Activated T-helper 2 cell treated with anti-CD3 and anti-CD28 coated beads, Interferon-gamma antibody, Interleukin-2, Interleukin-4, amounts not matched to agents 10 μg/mL and 5 μg/mL and 100 μg/mL, durations not matched to agents 14 hours and 24 hours and 36 hours (primary cell): ENCODE measurements at regions not wholly inside any gene's neighbourhood (a gene's known extent, or its start where the extent isn't known, plus 50 kb on each side); places are given as distances from the start of the nearest gene placed in this dataset.

Experiments
- DNase-seq: peaks from one replicate; pipeline ENCODE4 v3.0.0; 2021; ENCODE audit warnings: low spot score
- H3K27ac Mint-ChIP-seq: one replicate; pipeline ENCODE4 v1.8.0; 2021; ENCODE audit warnings: mixed read lengths
- H3K27me3 Mint-ChIP-seq: one replicate; pipeline ENCODE4 v1.8.0; 2021; ENCODE audit warnings: low read depth, mixed read lengths
- H3K36me3 Mint-ChIP-seq: one replicate; pipeline ENCODE4 v1.8.0; 2021; ENCODE audit warnings: low read depth, mixed read lengths
- H3K4me1 Mint-ChIP-seq: one replicate; pipeline ENCODE4 v1.8.0; 2021; ENCODE audit warnings: low read depth, mixed read lengths
- H3K4me3 Mint-ChIP-seq: one replicate; pipeline ENCODE4 v1.8.0; 2021; ENCODE audit warnings: low read depth, mild to moderate bottlenecking, moderate library complexity, mixed read lengths
- H3K9me3 Mint-ChIP-seq: one replicate; pipeline ENCODE4 v1.8.0; 2021; ENCODE audit warnings: mixed read lengths
- intact Hi-C: fragments of 100-400 bp; cut with micrococcal nuclease; formaldehyde crosslinking; loops from one replicate; pipeline ENCODE4 v1.15.1; 2023

- H3K27ac Mint-ChIP-seq: no peak overlapping the region
- H3K9me3 Mint-ChIP-seq: peaks cover 47% of the 10 kb centered on the region
- no peak overlapping the region for H3K4me3 Mint-ChIP-seq
- DNase-seq: no peak
- no peaks in the 10 kb centered on the region for H3K4me1 Mint-ChIP-seq
- H3K27me3 Mint-ChIP-seq: peaks cover 22% of the 10 kb centered on the region
- peaks cover 2% of the 10 kb centered on the region for H3K36me3 Mint-ChIP-seq
- intact Hi-C loops: no loop called here
These were observed 50.4 kb upstream of the RNF32 start for GRCh38 chr7:156590212-156590611.

GRCh38 chr7:156589808-156590207 lies 50.8 kb upstream of the RNF32 start:
- Mint-ChIP-seq H3K27me3 (peaks cover 26% of the 10 kb centered on the region), H3K36me3 (peaks cover 2% of the 10 kb centered on the region), H3K4me1 (peaks cover 1% of the 10 kb centered on the region), H3K4me3 (no peak overlapping the region), H3K9me3 (peaks cover 48% of the 10 kb centered on the region), H3K27ac (no peak overlapping the region)
- no peak for DNase-seq
- intact Hi-C loops: no loop called here

DNA sequence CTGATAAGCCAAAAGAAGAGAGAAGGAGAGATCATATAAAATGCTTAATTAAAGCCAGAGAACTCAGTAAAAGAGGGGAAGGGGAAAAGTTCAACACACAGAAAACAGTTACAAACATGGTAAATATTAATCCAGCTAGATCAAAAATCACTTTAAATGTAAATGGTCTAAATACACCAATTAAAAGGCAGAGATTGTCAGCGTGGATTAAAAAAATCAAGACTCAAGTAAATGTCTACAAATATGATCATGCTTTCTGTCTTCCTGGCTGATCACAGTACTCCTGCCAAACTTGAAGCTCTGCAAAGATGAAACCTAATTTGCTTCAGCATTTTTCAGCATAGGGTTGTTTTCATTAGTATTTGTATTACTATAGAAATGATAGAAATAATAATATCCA lies 54.6 kb upstream of the RNF32 start:
- H3K27ac Mint-ChIP-seq: no peak overlapping the region
- H3K27me3 Mint-ChIP-seq: peaks cover 25% of the 10 kb centered on the region
- no peak for DNase-seq
- no peak overlapping the region for H3K4me3 Mint-ChIP-seq
- intact Hi-C loops: no loop called here
- peaks cover 2% of the 10 kb centered on the region for H3K36me3 Mint-ChIP-seq
- H3K4me1 Mint-ChIP-seq: peaks cover 24% of the 10 kb centered on the region
- H3K9me3 Mint-ChIP-seq: peaks cover 22% of the 10 kb centered on the region

DNA sequence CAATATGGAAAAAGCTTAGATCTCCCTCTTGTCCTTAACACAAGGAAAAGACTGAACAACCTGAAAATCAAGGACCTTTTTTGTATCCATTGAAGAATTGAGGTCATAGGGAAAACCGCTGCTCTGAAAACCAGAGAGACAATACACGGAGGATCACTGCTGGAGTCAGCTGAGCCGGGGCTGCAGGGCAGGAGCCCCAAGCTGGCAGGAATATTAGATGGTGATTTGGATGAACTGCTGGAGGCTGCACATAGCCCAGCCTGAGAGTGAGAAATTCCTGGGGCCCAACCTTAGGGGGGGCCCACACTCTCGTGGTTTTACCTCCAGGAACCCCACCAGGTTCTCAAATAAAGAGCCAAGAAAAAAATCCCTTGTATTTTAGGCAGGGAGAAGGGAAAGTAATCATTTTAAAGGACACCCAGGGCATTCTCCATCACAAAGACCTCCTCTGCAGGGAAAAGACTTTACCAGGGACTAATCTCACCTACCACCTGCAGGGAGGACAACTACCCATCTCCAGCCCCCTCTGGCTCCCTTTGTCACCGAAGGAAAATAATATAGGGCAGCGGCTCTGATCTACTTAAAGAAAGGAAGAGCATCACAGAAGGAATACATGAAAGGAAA lies 55.4 kb upstream of the RNF32 start:
- peaks cover 29% of the 10 kb centered on the region for H3K4me1 Mint-ChIP-seq
- H3K27ac Mint-ChIP-seq: no peak overlapping the region
- no peak for DNase-seq
- H3K9me3 Mint-ChIP-seq: peaks cover 22% of the 10 kb centered on the region
- H3K27me3 Mint-ChIP-seq: peaks cover 24% of the 10 kb centered on the region
- intact Hi-C loops: no loop called here
- H3K36me3 Mint-ChIP-seq: peaks cover 2% of the 10 kb centered on the region
- H3K4me3 Mint-ChIP-seq: no peak overlapping the region

DNA sequence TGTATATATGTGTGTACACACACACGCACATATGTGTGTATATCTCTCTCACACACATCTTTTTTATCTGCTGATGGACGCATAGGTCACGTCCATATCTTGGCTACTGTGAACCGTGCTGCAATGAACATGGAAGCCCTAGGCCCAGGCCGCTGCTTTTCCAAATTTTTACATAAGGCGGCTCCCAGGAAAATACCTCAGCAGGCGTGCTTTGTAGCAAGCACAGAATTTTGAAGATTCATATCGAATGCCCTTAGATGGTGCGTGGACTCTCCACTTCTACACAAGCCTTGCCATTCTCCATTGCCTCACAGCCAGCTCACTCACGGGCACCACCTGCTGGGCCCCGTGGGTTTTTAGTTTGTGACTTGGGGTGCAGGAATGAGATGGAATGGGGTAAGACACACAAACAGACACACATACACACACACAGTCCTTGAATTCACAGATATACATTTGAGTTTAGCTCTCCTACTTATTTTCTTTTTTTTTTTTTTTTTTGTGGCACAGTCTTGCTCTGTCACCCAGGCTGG lies 57.9 kb upstream of the RNF32 start:
- Mint-ChIP-seq H3K36me3 (peaks cover 2% of the 10 kb centered on the region), H3K4me1 (peaks cover 34% of the 10 kb centered on the region), H3K4me3 (no peak overlapping the region), H3K27me3 (peaks cover 26% of the 10 kb centered on the region), H3K9me3 (peaks cover 22% of the 10 kb centered on the region), H3K27ac (no peak overlapping the region)
- no peak for DNase-seq
- intact Hi-C loops: no loop called here

DNA sequence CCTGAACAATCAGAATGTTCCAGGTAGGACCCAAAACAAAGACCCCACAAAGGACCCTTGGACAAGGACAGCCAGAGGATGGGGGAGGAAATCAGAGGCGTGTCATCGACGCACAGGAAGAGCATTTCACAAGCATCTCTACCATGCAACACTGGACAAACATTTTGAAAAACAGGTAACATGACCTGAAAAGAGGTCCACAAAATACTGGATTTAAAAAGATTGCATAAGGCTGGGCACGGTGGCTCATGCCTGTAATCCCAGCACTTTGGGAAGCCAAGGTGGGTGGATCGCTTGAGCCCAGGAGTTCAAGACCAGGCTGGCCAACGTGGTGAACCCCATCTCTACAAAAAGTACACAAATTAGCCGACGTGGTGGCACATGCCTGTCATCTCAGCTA lies 60.5 kb upstream of the RNF32 start:
- H3K4me1 Mint-ChIP-seq: peaks cover 34% of the 10 kb centered on the region
- H3K36me3 Mint-ChIP-seq: no peaks in the 10 kb centered on the region
- H3K9me3 Mint-ChIP-seq: peaks cover 2% of the 10 kb centered on the region
- no peak overlapping the region for H3K4me3 Mint-ChIP-seq
- H3K27ac Mint-ChIP-seq: no peak overlapping the region
- no peak for DNase-seq
- intact Hi-C loops: no loop called here
- peaks cover 36% of the 10 kb centered on the region for H3K27me3 Mint-ChIP-seq

DNA sequence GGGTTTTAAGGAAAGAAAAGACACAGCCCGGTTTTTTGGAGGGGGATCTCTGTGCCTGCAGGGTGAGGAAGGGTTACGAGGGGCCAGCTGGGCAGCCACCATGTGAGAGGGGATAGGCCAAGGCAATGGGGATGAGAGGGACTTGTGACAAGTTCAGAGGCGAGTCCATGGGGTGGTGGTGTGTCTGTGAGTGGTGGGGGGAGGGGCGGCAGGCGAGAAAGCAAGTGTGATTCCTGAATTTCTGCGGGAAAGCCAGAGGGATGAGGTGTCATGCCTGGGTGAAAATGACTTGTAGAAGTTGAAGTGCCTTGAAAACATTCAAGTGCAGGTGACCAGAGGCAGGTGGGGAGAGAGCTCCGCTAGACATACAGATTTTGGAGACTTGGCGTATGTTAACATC lies 61.0 kb upstream of the RNF32 start:
- Mint-ChIP-seq H3K4me1 (peaks cover 33% of the 10 kb centered on the region), H3K27me3 (peaks cover 39% of the 10 kb centered on the region), H3K9me3 (peaks cover 2% of the 10 kb centered on the region), H3K36me3 (no peaks in the 10 kb centered on the region), H3K4me3 (no peak overlapping the region), H3K27ac (no peak overlapping the region)
- intact Hi-C loops: no loop called here
- no peak for DNase-seq

GRCh38 chr7:156578978-156579430 lies 61.6 kb upstream of the RNF32 start:
- Mint-ChIP-seq H3K9me3 (peaks cover 8% of the 10 kb centered on the region), H3K27me3 (peaks cover 44% of the 10 kb centered on the region), H3K4me3 (no peak overlapping the region), H3K4me1 (peaks cover 30% of the 10 kb centered on the region), H3K36me3 (no peaks in the 10 kb centered on the region), H3K27ac (no peak overlapping the region)
- DNase-seq: no peak
- intact Hi-C loops: no loop called here

DNA sequence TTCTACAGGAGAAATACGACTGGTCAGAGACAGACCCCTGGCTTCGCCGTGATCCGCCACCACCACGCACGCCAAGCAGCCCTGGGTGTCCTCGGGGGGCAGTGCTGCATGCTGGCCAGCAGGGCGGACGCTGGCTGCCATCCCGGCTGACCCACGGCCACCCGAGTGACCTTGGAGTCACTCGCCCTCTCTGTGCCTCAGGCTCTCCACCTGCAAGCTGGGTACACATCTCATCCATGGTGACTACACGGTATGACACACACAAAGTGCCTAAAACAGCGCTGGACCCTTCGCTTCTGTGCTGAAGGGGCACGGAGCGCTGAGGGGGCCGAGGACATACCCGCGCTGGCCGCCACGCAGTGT lies 62.0 kb upstream of the RNF32 start:
- Mint-ChIP-seq H3K4me3 (no peak overlapping the region), H3K36me3 (no peaks in the 10 kb centered on the region), H3K9me3 (peaks cover 8% of the 10 kb centered on the region), H3K4me1 (peaks cover 30% of the 10 kb centered on the region), H3K27me3 (peaks cover 49% of the 10 kb centered on the region), H3K27ac (no peak overlapping the region)
- intact Hi-C loops: no loop called here
- DNase-seq: no peak

DNA sequence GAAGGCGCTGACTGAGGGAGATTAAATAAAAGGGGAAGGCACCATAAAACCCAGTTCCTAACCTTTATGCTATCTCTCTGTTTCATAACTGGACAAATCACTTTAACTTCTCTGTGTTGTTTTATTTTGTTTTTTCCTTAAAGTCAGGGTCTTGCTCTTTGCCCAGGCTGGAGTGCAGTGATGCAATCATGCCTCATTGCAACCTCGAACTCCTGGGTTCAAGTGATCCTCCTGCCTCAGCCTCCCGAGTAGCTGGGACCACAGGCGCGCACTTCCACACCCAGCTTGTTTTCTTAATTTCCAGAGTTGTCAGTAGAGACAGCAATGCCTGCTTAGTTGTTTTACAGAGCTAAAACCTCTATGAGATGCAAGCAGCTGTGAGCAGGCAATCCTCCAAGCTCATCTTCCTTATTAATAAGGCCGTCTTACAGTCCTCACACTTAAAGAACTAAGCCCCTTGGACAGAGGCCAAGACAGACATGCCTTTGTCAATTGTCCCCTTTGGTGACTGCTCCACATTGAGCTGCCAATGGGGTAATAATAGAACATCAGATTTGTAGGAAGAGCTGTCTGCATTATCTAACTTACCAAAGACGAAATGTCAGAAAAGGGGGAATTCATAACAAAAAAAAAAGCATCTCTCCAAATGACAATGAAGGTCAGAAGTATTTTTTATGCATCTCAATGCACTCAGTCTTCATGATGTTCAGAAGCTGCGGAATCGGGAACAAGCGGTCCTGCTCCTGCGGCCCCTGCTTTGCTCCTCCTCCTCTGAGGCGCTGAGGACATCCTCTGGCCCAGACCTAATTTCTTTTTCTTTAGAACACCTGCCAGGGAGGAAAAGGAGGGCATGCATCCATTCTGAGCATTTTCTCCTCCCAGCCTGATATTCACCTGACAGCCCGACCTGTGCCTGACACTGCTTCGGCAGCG lies 62.7 kb upstream of the RNF32 start:
- Mint-ChIP-seq H3K27me3 (peaks cover 53% of the 10 kb centered on the region), H3K4me1 (peaks cover 26% of the 10 kb centered on the region), H3K27ac (no peak overlapping the region), H3K4me3 (no peak overlapping the region), H3K36me3 (no peaks in the 10 kb centered on the region), H3K9me3 (peaks cover 8% of the 10 kb centered on the region)
- no peak for DNase-seq
- intact Hi-C loops: no loop called here

GRCh38 chr7:156576216-156577058 lies 64.1 kb upstream of the RNF32 start:
- Mint-ChIP-seq H3K4me3 (no peak overlapping the region), H3K9me3 (peaks cover 8% of the 10 kb centered on the region), H3K4me1 (peaks cover 14% of the 10 kb centered on the region), H3K27ac (no peak overlapping the region), H3K36me3 (no peaks in the 10 kb centered on the region), H3K27me3 (peaks cover 58% of the 10 kb centered on the region)
- DNase-seq: no peak
- intact Hi-C loops: no loop called here

- H3K27me3 Mint-ChIP-seq: peaks cover 17% of the 10 kb centered on the region
- intact Hi-C loops: no loop called here
- no peak for DNase-seq
- peaks cover 2% of the 10 kb centered on the region for H3K4me1 Mint-ChIP-seq
- no peak overlapping the region for H3K4me3 Mint-ChIP-seq
- peaks cover 3% of the 10 kb centered on the region for H3K36me3 Mint-ChIP-seq
- H3K9me3 Mint-ChIP-seq: peaks cover 27% of the 10 kb centered on the region
- no peak overlapping the region for H3K27ac Mint-ChIP-seq
These were observed 72.3 kb upstream of the RNF32 start for GRCh38 chr7:156568258-156568657.
